ENCODE measurements at regions not wholly inside any gene's neighbourhood (a gene's known extent, or its start where the extent isn't known, plus 50 kb on each side); places are given as distances from the start of the nearest gene placed in this dataset.
"Not testable (repeated sequence)": the region's sequence is repeated elsewhere in the genome, so short reads cannot be mapped to it uniquely, and the experiment has no call there.

- Histone ChIP-seq H3K36me3 (no peaks in the 10 kb centered on the region), H3K4me1 (no peaks in the 10 kb centered on the region), H3K9me3 (peaks cover 0 to 13% (median 4%) of the 10 kb centered on the region in 11 donors), H3K27me3 (no peaks in the 10 kb centered on the region), H3K27ac (no peak overlapping the region), H3K4me3 (no peak overlapping the region)
- intact Hi-C loops (cut with DNase I), result no loop called here
- TF ChIP-seq CTCF (IDR thresholded peaks at IDR 0.05), result no peak
- ATAC-seq (no peak), DNase-seq (no peak)
- whole genome bisulfite sequencing, 2 donors, result 83 to 92% methylated on average over 4 of the region's 4 CpGs
These were observed 284.9 kb upstream of the ECI2 start for GRCh38 chr6:4420160-4420865.

DNA sequence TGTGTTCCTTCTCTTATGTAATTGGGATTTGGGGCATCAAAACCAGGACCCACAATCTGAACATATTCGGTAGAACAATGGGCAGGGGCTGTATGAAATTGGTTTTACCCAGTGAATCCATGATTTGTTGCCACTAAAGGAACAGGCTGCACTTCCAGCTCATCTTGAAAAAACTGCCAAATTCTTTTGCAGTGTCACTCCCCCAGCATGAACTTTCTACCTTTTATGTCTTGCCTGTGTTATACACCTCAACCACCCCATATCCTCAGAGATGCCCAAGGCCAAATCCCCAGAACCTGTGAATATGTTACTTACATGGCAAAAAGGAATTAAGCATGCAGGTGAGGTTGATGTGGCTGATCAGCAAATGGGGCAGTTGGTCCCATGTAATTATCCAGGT lies 280.2 kb upstream of the ECI2 start:
- H3K9me3 ChIP-seq, result no peaks in the 10 kb centered on the region
- DNase-seq (no peak), ATAC-seq (no peak)
- no peaks in the 10 kb centered on the region for H3K36me3 ChIP-seq
- H3K4me1 ChIP-seq, result peaks cover 0 to 6% (median 0%) of the 10 kb centered on the region in 9 donors
- no peak overlapping the region for H3K4me3 ChIP-seq
- H3K27me3 ChIP-seq, result no peaks in the 10 kb centered on the region
- 66 to 93% methylated on average over 1 of the region's 1 CpG for WGBS, 2 donors
- no peak overlapping the region for H3K27ac ChIP-seq
- no peak for TF ChIP-seq CTCF (IDR thresholded peaks at IDR 0.05)
- intact Hi-C loops (cut with DNase I), result loop anchor here in 1 of 10 donors (5.0 kb wide), 1 partner anchor 1907 kb away; the partner anchor contains the start of gene F13A1

GRCh38 chr6:4414078-4414477 lies 278.7 kb upstream of the ECI2 start:
- intact Hi-C loops (cut with DNase I); H3K27ac ChIP-seq; H3K36me3 ChIP-seq; H3K4me1 ChIP-seq; H3K4me3 ChIP-seq; ATAC-seq; H3K27me3 ChIP-seq; H3K9me3 ChIP-seq; DNase-seq: not testable (repeated sequence)
- 71 to 89% methylated on average over 6 of the region's 6 CpGs for WGBS, 2 donors

GRCh38 chr6:4413073-4413472 lies 277.7 kb upstream of the ECI2 start:
- H3K27ac ChIP-seq, result no peak overlapping the region
- no peak for TF ChIP-seq CTCF (IDR thresholded peaks at IDR 0.05)
- no peak for DNase-seq
- WGBS, 2 donors, result 67 to 69% methylated on average over 3 of the region's 3 CpGs
- no peaks in the 10 kb centered on the region for H3K36me3 ChIP-seq
- intact Hi-C loops (cut with DNase I), result no loop called here
- no peaks in the 10 kb centered on the region for H3K27me3 ChIP-seq
- H3K4me1 ChIP-seq, result peaks cover 0 to 6% (median 0%) of the 10 kb centered on the region in 9 donors
- no peak overlapping the region for H3K4me3 ChIP-seq
- H3K9me3 ChIP-seq, result peaks cover 0 to 5% (median 0%) of the 10 kb centered on the region in 11 donors
- ATAC-seq, result peak in 4 of 8 donors; percentile 46 to 71 (median 55)

DNA sequence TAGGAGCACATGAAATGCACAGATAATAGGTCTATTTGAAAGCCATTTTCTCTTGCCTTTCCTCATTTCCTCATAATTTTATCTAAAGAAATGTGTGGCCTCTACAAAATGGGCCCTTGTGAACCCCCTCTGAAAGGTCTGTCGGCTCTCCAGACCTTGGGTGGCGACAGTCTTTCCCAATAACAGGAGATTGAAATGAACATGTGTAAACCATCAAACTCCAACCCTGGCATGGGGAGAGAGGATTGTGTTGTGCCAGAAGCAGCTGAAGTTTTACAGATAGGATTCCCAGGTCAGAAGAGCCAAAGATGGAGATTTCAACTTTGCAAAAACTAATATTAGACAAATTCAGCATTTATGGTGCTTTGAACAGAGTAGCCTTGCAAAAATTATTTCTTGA lies 277.1 kb upstream of the ECI2 start:
- 64 to 73% methylated on average over 2 of the region's 2 CpGs for WGBS, 2 donors
- Histone ChIP-seq H3K9me3 (peaks cover 0 to 10% (median 0%) of the 10 kb centered on the region in 11 donors), H3K27me3 (no peaks in the 10 kb centered on the region), H3K36me3 (no peaks in the 10 kb centered on the region), H3K27ac (peak overlapping the region in 1 of 10 donors; percentile 11), H3K4me1 (peaks cover 0 to 6% (median 0%) of the 10 kb centered on the region in 9 donors), H3K4me3 (no peak overlapping the region)
- DNase-seq, result no peak
- intact Hi-C loops (cut with DNase I), result no loop called here
- no peak for TF ChIP-seq CTCF (IDR thresholded peaks at IDR 0.05)
- peak in 2 of 8 donors; percentile 19 to 52 for ATAC-seq

Data from heart right ventricle (tissue), 16 donors.